Brain microvascular endothelial cell (primary cell): ENCODE measurements at regions not wholly inside any gene's neighbourhood (a gene's known extent, or its start where the extent isn't known, plus 50 kb on each side); places are given as distances from the start of the nearest gene placed in this dataset.

ENCODE experiments used
- DNase-seq: peaks from one replicate; pipeline ENCODE4 v3.0.0-alpha.2; 2020
- H3K27ac ChIP-seq: fragments of 250-450 bp; sonication (Bioruptor Pico); 2 replicates; pipeline ENCODE4 v1.5.1; 2020; ENCODE audit warnings: mild to moderate bottlenecking, moderate library complexity
- H3K27me3 ChIP-seq: fragments of 250-450 bp; sonication (Bioruptor Pico); replicated peaks from 2 replicates; pipeline ENCODE4 v1.5.1; 2020; ENCODE audit warnings: mild to moderate bottlenecking
- H3K36me3 ChIP-seq: fragments of 250-450 bp; sonication (Bioruptor Pico); replicated peaks from 2 replicates; pipeline ENCODE4 v1.5.1; 2020; ENCODE audit warnings: mild to moderate bottlenecking
- H3K4me3 ChIP-seq: 2 replicates; pipeline ENCODE4 v1.5.1; 2011; ENCODE audit warnings: low read depth, mild to moderate bottlenecking, control low read depth, low read length, moderate library complexity
- in situ Hi-C: cut with HindIII; loops from 2 replicates; pipeline ENCODE4 v1.10.0; 2017; ENCODE audit warnings: low sequenced_read_pairs, low pct_ligation_motif_present
- TF ChIP-seq, protein P1 (sequence below): IDR thresholded peaks from 2 replicates; pipeline ENCODE4 v1.5.1; 2011; ENCODE audit warnings: low read depth, mild to moderate bottlenecking, moderate library complexity, low read length, control low read depth, inconsistent platforms; ENCODE audit errors: missing control alignments

DNA sequence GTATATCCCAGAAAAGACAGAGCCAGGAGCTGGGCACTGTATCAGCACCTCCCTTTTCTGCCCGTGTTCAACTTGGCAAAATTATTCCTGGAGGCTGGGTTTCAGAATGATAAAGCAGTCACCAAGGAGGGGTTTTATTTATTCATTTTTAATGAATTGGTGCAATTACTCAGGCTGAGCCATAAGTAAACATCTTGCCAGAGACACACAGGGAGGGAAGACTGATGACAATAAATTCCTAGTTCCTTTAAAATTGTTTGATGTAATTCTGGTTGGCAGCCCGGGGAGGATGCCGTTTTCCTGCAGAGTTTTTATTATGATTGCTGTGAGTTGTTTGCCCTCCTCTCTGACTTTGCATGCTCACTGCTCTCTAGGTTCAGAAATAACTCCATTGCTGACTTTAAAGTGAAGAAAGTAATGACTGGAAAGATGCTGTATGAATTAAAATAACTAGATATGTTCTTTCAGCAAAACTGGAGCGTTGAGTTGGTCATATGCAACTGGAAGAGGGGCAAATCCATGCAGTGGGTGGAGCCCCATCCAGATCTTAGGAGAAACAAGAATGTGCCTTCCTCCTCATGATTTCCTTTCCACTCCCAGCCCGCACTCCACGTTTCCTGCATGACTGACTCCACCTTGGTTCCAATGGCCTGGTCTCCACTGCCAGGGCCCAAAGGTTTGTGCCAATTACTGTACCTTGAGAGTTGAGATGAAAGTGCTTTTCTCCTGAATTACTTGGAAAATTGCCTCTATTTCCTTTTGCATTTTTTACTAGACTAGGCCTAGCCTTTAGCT, 182.1 kb downstream of the RFC3 start:
- Histone ChIP-seq H3K27ac (no peak overlapping the region), H3K4me3 (no peak overlapping the region), H3K27me3 (no peaks in the 10 kb centered on the region), H3K36me3 (no peaks in the 10 kb centered on the region)
- TF ChIP-seq, protein P1, sequence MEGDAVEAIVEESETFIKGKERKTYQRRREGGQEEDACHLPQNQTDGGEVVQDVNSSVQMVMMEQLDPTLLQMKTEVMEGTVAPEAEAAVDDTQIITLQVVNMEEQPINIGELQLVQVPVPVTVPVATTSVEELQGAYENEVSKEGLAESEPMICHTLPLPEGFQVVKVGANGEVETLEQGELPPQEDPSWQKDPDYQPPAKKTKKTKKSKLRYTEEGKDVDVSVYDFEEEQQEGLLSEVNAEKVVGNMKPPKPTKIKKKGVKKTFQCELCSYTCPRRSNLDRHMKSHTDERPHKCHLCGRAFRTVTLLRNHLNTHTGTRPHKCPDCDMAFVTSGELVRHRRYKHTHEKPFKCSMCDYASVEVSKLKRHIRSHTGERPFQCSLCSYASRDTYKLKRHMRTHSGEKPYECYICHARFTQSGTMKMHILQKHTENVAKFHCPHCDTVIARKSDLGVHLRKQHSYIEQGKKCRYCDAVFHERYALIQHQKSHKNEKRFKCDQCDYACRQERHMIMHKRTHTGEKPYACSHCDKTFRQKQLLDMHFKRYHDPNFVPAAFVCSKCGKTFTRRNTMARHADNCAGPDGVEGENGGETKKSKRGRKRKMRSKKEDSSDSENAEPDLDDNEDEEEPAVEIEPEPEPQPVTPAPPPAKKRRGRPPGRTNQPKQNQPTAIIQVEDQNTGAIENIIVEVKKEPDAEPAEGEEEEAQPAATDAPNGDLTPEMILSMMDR = no peak
- in situ Hi-C loops = no loop called here
- DNase-seq = no peak

DNA sequence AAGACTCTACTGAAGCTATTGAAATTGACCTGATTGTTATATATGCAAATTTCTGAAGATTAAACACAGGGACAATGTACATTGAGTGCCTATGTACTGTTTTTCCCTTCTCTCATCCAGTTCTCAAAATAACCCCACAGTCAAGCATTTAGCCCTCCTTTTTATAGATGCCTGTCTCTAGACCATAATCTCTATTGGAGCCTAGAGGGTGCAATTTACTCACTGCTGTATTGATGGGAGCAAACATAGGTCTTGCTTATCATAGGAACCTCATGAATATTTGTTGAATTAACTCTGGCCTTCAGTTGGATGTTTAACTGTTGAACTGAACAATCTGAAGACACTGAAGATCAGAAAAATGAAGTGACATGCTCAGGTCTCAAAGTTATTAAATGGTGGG, 183.0 kb downstream of the RFC3 start:
- TF ChIP-seq, protein P1 = no peak
- H3K27ac ChIP-seq = no peak overlapping the region
- H3K27me3 ChIP-seq = no peaks in the 10 kb centered on the region
- DNase-seq = no peak
- H3K36me3 ChIP-seq = no peaks in the 10 kb centered on the region
- in situ Hi-C loops = no loop called here
- no peak overlapping the region for H3K4me3 ChIP-seq

DNA sequence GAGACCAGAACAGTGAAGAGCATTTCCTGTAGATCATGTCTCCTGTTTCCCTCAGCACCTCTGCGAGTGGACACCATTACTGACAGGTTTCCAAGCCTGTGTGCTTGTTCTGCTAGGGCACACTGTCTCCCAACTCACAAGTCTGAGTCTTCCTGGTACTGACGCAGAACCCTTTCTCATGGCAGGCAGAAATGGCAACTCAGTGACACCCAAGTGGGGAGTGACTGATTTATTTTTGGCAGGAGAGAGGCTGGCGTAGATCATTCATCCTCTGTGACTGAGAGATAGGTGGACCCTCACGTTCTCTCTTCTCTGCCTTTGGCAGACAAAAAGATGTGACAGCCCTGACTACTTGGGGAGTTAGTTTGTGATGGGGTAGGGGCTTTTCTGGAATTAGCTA, 183.4 kb downstream of the RFC3 start:
- Histone ChIP-seq H3K27ac (no peak overlapping the region), H3K36me3 (no peaks in the 10 kb centered on the region), H3K4me3 (no peak overlapping the region), H3K27me3 (no peaks in the 10 kb centered on the region)
- in situ Hi-C loops = no loop called here
- DNase-seq = no peak
- TF ChIP-seq, protein P1 = no peak

DNA sequence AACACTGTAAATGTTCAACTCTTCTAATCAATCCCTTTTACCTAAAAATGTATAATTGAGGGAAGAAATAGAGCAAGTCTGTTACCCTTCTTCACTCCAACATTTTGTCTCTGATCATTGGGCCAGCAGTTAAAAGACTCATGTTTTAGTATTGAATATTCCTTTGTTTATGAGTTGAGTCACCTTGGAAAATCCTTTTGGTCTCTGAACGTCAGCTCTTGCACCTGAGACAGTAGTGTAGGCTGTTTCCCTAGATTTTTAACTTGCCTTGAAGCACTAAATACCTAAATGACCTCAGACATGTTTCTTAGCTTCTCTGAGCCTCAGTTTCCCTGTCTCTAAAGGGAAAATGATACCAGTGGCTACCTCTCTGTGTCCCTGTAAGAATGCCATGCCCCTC, 184.2 kb downstream of the RFC3 start:
- in situ Hi-C loops = no loop called here
- Histone ChIP-seq H3K36me3 (no peaks in the 10 kb centered on the region), H3K27me3 (no peaks in the 10 kb centered on the region), H3K4me3 (no peak overlapping the region), H3K27ac (no peak overlapping the region)
- no peak for DNase-seq
- TF ChIP-seq, protein P1 = no peak

DNA sequence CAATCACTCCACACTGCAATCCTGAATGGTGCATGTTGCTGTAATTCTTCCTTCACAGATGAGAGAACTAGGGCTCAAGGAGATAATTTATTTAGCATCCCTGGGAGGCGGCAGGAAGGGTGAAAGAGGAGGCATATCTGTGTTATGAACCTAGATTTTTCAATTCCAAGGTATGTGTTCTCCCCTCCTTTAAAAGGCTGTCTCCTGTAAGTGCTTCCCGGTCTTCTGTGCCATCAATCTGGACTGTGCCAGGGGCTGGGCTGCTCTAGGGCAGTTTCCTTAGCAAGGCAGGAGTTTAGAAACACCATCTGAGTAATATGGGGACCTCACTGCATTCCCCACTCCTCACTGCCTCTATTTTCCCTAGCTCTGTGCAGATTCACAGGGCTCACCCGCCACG, 185.0 kb downstream of the RFC3 start:
- in situ Hi-C loops = no loop called here
- H3K36me3 ChIP-seq = no peaks in the 10 kb centered on the region
- H3K27me3 ChIP-seq = no peaks in the 10 kb centered on the region
- H3K4me3 ChIP-seq = no peak overlapping the region
- no peak overlapping the region for H3K27ac ChIP-seq
- no peak for DNase-seq
- TF ChIP-seq, protein P1 = no peak

DNA sequence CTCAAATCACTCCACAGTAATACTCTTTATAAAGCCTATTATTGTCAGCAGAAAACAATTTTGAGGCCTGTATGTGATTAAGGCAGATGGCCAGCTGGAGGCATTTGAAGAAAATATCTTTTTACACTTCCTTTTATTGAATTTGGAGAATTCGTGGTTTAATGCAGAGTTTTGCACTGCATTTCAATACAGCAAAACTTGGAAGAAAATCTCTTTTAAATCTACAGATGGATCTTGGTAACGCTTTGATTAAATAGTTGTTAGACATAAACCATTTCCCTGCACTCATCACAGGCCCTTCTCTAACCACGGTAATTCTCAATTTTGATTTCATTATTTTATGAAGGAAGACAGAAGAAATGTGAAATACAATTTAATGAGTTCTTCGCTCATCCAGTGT, 185.7 kb downstream of the RFC3 start:
- no peaks in the 10 kb centered on the region for H3K36me3 ChIP-seq
- H3K27me3 ChIP-seq = no peaks in the 10 kb centered on the region
- no peak for DNase-seq
- no peak overlapping the region for H3K27ac ChIP-seq
- in situ Hi-C loops = no loop called here
- no peak overlapping the region for H3K4me3 ChIP-seq
- TF ChIP-seq, protein P1 = no peak
